ENCODE measurements at regions not wholly inside any gene's neighbourhood (a gene's known extent, or its start where the extent isn't known, plus 50 kb on each side); places are given as distances from the start of the nearest gene placed in this dataset.

DNA sequence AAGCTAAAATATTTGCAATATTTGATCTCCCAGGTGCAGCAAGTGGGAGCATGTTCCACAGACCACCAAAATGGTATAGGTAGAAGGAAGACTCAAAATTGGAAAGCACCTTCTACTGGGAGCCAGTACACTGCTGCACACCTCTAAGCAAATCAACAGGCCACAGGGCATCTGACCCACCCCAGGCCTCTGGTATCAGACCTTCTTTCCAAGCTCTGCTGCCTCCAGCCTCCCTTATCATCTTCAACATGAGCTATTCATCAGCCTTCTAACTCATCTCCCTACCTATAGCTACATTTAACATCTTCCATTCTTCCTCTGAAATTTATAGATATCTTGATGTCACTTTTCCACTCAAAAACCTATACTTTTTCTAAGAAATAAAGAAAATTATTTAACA is 294.8 kb downstream of the ZEB2 start:
- no peak for DNase-seq
- no peaks in the 10 kb centered on the region for H3K9me3 ChIP-seq
- H3K36me3 ChIP-seq: no peaks in the 10 kb centered on the region
- H3K27ac ChIP-seq: no peak overlapping the region
- no peak overlapping the region for H3K4me3 ChIP-seq
- H3K27me3 ChIP-seq: no peaks in the 10 kb centered on the region
- TF ChIP-seq POLR2A (IDR thresholded peaks at IDR 0.05): no peak
- TF ChIP-seq, protein P1, sequence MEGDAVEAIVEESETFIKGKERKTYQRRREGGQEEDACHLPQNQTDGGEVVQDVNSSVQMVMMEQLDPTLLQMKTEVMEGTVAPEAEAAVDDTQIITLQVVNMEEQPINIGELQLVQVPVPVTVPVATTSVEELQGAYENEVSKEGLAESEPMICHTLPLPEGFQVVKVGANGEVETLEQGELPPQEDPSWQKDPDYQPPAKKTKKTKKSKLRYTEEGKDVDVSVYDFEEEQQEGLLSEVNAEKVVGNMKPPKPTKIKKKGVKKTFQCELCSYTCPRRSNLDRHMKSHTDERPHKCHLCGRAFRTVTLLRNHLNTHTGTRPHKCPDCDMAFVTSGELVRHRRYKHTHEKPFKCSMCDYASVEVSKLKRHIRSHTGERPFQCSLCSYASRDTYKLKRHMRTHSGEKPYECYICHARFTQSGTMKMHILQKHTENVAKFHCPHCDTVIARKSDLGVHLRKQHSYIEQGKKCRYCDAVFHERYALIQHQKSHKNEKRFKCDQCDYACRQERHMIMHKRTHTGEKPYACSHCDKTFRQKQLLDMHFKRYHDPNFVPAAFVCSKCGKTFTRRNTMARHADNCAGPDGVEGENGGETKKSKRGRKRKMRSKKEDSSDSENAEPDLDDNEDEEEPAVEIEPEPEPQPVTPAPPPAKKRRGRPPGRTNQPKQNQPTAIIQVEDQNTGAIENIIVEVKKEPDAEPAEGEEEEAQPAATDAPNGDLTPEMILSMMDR (IDR thresholded peaks at IDR 0.05): no peak
- H3K4me1 ChIP-seq: no peaks in the 10 kb centered on the region

DNA sequence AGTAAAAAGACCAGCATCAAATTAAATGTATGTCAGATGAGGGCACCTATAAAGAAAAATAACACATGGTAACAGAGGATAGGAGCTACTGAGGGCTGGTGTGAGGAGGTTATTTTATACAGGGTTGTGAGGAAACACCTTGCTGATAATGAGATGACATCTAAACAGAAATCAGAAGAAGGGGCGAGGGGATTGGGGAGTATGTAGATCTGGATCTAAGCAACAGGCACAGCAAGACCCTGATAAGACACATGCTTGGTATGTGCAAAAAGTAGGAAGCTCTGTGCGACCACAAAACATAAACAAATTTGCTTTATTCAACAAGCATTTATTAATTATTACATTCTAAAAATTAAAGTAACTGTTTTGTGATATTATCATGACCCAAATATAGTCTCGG is 295.4 kb downstream of the ZEB2 start:
- no peaks in the 10 kb centered on the region for H3K36me3 ChIP-seq
- no peak overlapping the region for H3K27ac ChIP-seq
- TF ChIP-seq POLR2A (IDR thresholded peaks at IDR 0.05): no peak
- TF ChIP-seq, protein P1 (IDR thresholded peaks at IDR 0.05): no peak
- no peak for DNase-seq
- no peaks in the 10 kb centered on the region for H3K9me3 ChIP-seq
- H3K27me3 ChIP-seq: no peaks in the 10 kb centered on the region
- H3K4me1 ChIP-seq: no peaks in the 10 kb centered on the region
- H3K4me3 ChIP-seq: no peak overlapping the region

DNA sequence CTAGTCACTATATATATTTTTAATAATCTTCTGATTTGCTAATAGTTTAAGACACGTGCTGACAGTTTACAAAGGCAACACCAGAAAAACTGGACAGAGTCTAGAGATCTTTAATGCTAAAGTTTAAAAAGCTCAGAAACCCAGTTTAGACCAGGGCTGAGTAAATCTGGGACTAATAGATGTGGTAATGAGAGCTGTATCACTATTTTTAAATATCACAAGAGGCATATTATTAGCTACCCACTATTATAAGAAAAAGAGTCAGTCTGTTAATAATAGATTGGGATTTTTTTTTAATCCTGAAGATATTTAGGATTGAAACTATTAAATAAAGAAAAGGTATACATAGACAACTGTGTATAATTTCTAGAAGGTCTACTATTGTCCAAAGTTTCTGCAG is 299.9 kb downstream of the ZEB2 start:
- no peaks in the 10 kb centered on the region for H3K4me1 ChIP-seq
- no peak overlapping the region for H3K27ac ChIP-seq
- H3K9me3 ChIP-seq: no peaks in the 10 kb centered on the region
- H3K36me3 ChIP-seq: no peaks in the 10 kb centered on the region
- no peak overlapping the region for H3K4me3 ChIP-seq
- TF ChIP-seq, protein P1 (IDR thresholded peaks at IDR 0.05): no peak
- TF ChIP-seq POLR2A (IDR thresholded peaks at IDR 0.05): no peak
- no peaks in the 10 kb centered on the region for H3K27me3 ChIP-seq
- no peak for DNase-seq

DNA sequence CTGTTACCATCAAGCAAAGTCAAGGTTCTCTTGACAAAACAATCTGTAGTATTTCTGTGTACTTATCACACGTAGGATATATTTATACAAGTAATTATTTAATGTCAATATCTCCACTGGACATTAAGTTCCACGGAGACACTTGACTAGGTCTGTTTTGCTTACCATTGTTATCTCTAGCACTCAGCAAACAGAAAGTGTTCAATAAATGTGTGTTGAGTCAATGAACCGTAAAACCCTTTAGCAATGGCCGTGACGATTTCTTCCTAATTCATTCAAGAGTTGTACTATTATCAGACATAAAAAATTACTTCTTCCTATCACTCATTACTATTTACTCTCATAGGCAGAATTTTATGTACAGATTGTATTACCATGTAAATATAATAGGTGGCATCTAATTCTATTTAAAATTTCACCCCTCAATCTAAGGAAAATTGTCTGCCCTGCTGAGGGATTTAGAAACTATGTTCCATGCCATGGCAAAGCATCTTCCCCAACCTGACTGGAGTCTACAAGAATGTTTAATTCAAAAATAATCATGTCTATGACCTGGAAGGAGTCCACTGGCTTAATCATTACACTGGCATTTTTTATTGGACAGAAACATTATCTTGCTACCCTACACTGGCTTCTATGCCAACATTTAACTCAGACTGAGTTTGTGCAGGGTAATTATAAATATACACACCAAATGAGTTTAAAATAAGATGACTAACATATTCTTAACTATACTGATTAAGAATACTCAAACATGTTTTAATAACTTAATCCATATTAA is 301.9 kb downstream of the ZEB2 start:
- no peak for DNase-seq
- no peaks in the 10 kb centered on the region for H3K27me3 ChIP-seq
- no peaks in the 10 kb centered on the region for H3K9me3 ChIP-seq
- H3K4me3 ChIP-seq: no peak overlapping the region
- no peaks in the 10 kb centered on the region for H3K36me3 ChIP-seq
- H3K4me1 ChIP-seq: no peaks in the 10 kb centered on the region
- H3K27ac ChIP-seq: no peak overlapping the region
- TF ChIP-seq, protein P1 (IDR thresholded peaks at IDR 0.05): no peak
- no peak for TF ChIP-seq POLR2A (IDR thresholded peaks at IDR 0.05)

DNA sequence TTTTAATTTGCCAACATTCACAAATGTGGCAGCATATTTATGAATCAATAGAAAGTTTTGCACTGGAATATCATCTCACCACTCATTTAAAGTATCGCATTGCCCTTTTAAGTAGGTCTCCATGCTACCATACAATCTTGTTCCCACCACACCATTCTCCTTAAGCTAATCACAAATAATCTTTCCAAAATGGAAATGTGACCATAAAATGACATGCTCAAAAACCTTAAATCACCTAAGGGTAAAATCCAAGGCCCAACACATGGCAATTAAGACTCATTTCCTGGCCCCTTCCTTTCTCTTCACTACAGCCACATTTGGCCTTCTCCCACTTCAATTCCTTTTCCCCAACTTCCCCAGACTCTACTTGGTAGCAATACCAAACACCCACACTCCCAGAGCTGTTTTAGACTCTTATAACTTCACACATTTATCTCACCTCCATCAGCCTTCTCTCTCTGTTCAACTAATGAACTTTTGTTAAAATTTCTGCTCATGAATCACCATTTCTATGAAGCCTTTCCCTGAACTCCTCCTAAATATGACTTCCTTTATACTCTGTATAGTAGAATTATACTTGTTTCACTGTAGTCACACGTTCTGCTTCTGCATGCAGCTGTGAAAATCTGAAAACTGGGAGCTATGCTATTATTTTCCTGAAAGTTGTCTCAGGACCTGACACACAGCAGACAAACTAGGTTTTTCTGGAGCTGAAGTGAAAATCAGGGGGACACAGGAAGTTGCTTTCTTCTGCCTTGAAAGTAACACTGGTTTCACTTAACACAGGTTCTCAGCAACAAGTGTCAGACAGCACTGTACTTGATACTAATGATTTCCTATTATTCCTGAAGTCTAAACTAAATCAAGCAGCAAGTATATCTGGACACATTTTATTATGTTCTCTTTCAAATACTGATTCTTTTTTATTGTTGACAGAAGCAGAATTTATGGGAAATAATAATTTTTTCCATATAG is 303.9 kb downstream of the ZEB2 start:
- no peak overlapping the region for H3K4me3 ChIP-seq
- no peak overlapping the region for H3K27ac ChIP-seq
- no peaks in the 10 kb centered on the region for H3K36me3 ChIP-seq
- H3K4me1 ChIP-seq: no peaks in the 10 kb centered on the region
- H3K27me3 ChIP-seq: no peaks in the 10 kb centered on the region
- DNase-seq: no peak
- TF ChIP-seq, protein P1 (IDR thresholded peaks at IDR 0.05): no peak
- no peak for TF ChIP-seq POLR2A (IDR thresholded peaks at IDR 0.05)
- H3K9me3 ChIP-seq: no peaks in the 10 kb centered on the region

All from Peyer's patch (tissue), 4 donors.